Cardiac fibroblast (primary cell): ENCODE measurements at regions not wholly inside any gene's neighbourhood (a gene's known extent, or its start where the extent isn't known, plus 50 kb on each side); places are given as distances from the start of the nearest gene placed in this dataset.
"Not testable (repeated sequence)": the region's sequence is repeated elsewhere in the genome, so short reads cannot be mapped to it uniquely, and the experiment has no call there.

Experiments
- DNase-seq, 2 donors: peaks; one replicate each; pipeline versions ENCODE4 v3.0.0 to v3.0.0-alpha.2; 2010; ENCODE audit warnings: low read depth in 2 of 2
- H3K4me3 ChIP-seq, 2 donors: replicated peaks in 1 of 2; 1 replicate in 1 of 2; 2 replicates in 1 of 2; pipeline ENCODE4 v1.5.1; 2011; ENCODE audit warnings: low read depth in 2 of 2, low read length in 2 of 2, mild to moderate bottlenecking in 2 of 2, moderate library complexity in 1 of 2
- CTCF ChIP-seq: IDR thresholded peaks from one replicate; pipeline ENCODE4 v1.5.1; 2011; ENCODE audit warnings: low read depth, mild to moderate bottlenecking, low read length, inconsistent platforms

DNA sequence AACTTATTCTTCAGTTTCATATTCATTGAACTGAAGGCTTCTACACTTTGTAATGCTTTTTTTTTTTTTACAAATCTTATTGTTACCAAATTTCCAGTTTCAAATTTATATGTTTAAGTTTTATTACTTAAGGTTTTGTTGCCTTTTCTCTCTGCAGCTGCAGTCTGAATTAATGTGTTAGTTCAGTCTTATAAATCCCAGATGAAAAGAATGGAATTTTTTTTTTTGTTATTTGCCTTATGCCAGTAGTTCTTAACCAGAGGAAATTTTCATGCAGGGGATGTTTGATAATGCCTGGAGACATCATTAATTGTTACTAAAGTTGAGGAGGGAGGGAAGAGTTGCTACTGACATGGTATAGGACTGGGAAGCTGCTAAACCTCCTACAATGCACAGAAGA, 367.9 kb upstream of the SPRY2 start:
- DNase-seq, result no peak
- TF ChIP-seq CTCF, result no peak
- no peak overlapping the region for H3K4me3 ChIP-seq

DNA sequence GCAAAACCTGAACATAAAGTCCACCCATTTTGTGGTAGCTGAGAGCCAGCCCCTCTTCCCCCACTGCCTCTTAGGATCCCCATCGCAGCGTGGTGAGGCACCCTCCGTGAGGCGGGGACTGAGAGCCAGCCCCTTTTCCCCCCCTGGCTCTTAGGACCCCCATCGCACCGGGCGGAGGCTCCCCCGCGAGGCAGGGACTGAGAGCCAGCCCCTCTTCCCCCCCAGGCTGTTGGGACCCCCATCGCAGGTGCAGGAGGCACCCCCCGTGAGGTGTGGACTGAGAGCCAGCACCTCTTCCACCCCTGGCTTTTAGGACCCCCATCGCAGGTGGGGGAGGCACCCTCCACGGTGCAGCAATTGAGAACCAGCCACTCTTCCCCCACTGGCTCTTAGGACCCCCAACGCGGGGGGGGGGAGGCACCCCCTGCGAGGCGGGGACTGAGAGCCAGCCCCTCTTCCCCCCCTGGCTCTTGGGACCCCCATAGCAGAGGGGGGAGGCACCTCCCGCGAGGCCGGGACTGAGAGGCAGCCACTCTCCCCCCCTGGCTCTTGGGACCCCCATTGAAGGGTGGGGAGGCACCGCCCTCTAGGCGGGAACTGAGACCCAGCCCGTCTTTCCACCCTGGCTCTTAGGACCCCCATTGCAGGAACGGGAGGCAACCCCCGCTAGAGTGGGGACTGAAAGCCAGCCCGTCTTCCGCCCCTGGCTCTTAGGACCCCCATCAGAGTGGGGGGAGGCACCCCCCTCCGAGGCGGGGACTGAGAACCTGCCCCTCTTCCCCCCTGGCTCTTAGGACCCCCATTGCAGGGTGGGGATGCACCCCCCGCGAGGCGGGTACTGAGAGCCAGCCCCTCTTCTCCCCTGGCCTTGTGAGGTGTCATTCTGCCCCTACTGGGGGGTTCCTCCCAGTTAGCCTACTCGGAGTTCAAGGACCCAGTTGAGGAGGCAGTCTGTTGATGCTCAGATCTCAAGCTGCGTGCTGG, 366.4 kb upstream of the SPRY2 start:
- H3K4me3 ChIP-seq, result no peak overlapping the region
- TF ChIP-seq CTCF, result no peak
- DNase-seq, result no peak

DNA sequence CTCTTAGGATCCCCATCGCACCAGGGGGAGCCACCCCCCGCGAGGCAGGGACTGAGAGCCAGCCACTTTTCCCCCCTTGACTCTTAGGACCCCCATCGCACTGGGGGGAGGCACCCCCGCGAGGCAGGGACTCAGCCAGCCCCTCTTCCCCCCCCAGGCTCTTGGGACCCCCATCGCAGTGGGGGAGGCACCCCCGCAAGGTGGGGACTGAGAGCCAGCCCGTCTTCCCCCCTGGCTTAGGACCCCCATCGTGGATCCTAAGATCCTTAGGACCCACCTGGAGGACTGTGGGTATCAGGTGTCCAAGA, 365.2 kb upstream of the SPRY2 start:
- no peak overlapping the region for H3K4me3 ChIP-seq
- no peak for TF ChIP-seq CTCF
- DNase-seq, result no peak

GRCh38 chr13:80705371-80706163, 364.6 kb upstream of the SPRY2 start:
- no peak for TF ChIP-seq CTCF
- H3K4me3 ChIP-seq, result no peak overlapping the region
- DNase-seq, result no peak

DNA sequence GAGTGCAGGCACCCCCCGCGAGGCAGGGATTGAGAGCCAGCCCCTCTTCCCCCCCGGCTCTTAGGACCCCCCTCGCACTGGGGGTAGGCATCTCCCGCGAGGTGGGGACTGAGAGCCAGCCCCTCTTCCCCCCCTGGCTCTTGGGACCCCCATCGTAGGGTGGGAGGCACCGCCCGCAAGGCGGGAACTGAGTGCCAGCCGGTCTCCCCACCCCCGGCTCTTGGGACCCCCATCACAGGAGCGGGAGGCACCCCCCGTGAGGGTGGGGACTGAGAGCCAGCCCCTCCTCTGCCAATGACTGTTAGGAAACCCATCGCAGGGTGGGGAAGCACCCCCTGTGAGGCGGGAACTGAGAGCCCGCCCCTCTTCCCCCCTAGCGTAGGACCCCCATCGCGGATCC, 363.4 kb upstream of the SPRY2 start:
- no peak overlapping the region for H3K4me3 ChIP-seq
- no peak for TF ChIP-seq CTCF
- DNase-seq, result no peak

DNA sequence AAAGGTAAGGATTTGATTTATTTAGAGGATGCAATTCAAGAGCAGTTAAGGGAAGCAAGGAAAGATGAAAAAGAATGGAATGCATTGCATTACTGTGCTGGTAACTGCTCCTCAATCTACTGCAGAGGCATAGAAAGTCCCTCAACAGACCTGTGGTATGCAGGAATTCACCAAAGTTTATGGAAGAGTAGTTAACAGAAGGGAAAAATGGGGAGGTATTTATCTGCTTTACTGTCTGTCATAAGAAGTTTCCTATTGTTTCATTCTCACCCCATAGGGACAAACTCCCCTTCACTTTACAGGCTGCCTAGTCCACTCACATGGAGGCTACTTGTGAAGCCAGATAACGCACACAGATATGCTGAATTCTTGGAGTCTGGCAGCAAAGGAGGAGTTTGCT, 354.9 kb upstream of the SPRY2 start:
- no peak overlapping the region for H3K4me3 ChIP-seq
- no peak for TF ChIP-seq CTCF
- peak in 1 of 2 donors; percentile 5 for DNase-seq

- DNase-seq, H3K4me3 ChIP-seq: not testable (repeated sequence)
Measured at GRCh38 chr13:80691814-80692213, 350.9 kb upstream of the SPRY2 start.
